ENCODE measurements at regions not wholly inside any gene's neighbourhood (a gene's known extent, or its start where the extent isn't known, plus 50 kb on each side); places are given as distances from the start of the nearest gene placed in this dataset.
A peak's percentile ranks its signal among the peaks of the same experiment; 100 is the strongest.

- no peak for DNase-seq (ENCODE audit: low read depth in 2 of 2)
Observed at GRCh38 chr18:59758837-59759236, 61.6 kb upstream of the CCBE1 start.

DNA sequence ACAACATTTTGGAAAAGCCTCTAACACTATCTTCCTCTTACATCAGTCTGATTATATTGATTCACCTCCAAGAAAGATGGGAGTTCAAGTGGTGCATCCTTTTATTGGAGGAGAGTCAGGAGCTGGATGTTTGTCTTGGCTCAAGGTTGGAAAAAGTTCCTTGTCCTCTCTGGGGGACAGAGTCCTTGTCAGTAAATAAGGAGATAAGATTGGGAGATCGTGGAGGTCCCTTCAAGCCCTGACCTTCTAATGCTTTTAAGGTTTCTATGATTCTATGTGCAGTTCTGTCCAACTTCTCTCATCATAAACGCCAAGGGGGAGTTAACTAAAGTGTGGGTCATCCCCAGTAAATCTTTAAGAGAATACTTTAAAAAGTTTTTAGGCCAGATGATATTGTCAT is 60.9 kb upstream of the CCBE1 start:
- DNase-seq (ENCODE audit: low read depth in 2 of 2): no peak

DNA sequence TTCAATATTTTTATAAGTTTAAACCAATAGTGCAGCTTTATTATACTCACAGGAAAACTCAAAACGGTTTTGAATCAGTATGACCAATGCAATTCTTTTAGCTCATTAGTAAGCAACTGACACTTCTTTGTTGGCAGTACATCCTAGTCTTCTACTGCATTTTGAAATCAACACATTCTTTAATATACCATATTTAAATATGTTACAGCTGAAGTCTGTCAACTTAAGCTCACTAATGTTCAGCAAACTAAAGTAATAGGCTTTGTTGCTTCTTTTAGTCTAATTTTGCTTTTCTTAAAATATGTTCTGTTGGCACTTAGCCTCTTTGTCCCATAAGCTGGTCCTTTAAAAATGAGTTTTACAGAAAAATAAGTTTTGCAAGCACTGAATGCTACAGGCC is 55.4 kb upstream of the CCBE1 start:
- no peak for DNase-seq (ENCODE audit: low read depth in 2 of 2)

DNA sequence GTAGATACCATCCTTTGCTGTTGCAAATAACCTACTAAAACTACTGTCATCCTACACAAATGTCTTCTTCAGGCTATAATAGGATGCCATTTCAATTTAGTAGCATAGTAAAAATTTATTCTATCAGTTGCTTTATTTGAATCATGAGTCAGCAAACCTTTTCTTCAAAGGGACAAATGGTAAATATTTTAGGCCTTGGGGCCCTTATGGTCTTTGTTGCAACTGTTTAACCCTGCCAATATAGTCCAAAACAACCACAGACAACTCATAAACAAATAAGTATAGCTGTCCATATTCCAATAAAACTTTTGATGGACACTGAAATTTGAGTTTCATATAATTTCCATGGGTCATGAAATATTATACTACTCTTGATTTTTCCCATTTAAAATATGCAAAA is 54.0 kb upstream of the CCBE1 start:
- no peak for DNase-seq (ENCODE audit: low read depth in 2 of 2)

- peak in 1 of 2 experiments; percentile 59 for DNase-seq (ENCODE audit: low read depth in 2 of 2)
Observed at GRCh38 chr18:59748628-59749360, 51.6 kb upstream of the CCBE1 start.

Data from fibroblast of skin of left biceps (primary cell).